Left lung (tissue), 4 donors: ENCODE measurements at regions not wholly inside any gene's neighbourhood (a gene's known extent, or its start where the extent isn't known, plus 50 kb on each side); places are given as distances from the start of the nearest gene placed in this dataset.

Experiments
- ATAC-seq: fragments of 200-7000 bp; cut with Tn5 transposase; one replicate; pipeline ENCODE4 v1.9.1; 2020; ENCODE audit warnings: moderate library complexity
- DNase-seq, 4 donors: peaks; one replicate each; pipeline ENCODE4 v3.0.0-alpha.2; 2013 to 2020
- H3K27ac ChIP-seq, 2 donors: fragments of 200-600 bp; sonication (generic) in 1 of 2; one replicate each; pipeline versions ENCODE4 v1.5.0 to v1.8.0; 2020 to 2021
- H3K27me3 ChIP-seq, 2 donors: fragments of 200-600 bp; sonication (generic) in 1 of 2; one replicate each; pipeline versions ENCODE4 v1.5.0 to v1.8.0; 2020 to 2021
- H3K36me3 ChIP-seq, 2 donors: fragments of 200-600 bp; sonication (generic) in 1 of 2; one replicate each; pipeline versions ENCODE4 v1.5.0 to v1.8.0; 2020 to 2021
- H3K4me1 ChIP-seq, 2 donors: fragments of 200-600 bp; one replicate each; pipeline ENCODE4 v1.8.0; 2021
- H3K4me3 ChIP-seq, 2 donors: fragments of 200-600 bp; sonication (generic) in 1 of 2; one replicate each; pipeline versions ENCODE4 v1.5.0 to v1.8.0; 2020 to 2021; ENCODE audit warnings: mild to moderate bottlenecking in 1 of 2
- H3K9me3 ChIP-seq, 2 donors: fragments of 200-600 bp; sonication (generic) in 1 of 2; one replicate each; pipeline versions ENCODE4 v1.5.0 to v1.8.0; 2020 to 2021
- CTCF ChIP-seq, 2 donors: fragments of 200-600 bp; sonication (generic) in 1 of 2; IDR thresholded peaks; one replicate each; pipeline versions ENCODE4 v1.5.0 to v1.8.0; 2021; ENCODE audit warnings: antibody characterized with exemption in 2 of 2
- intact Hi-C, 2 donors: fragments of 100-400 bp; cut with DNase I; formaldehyde crosslinking; loops; one replicate each; pipeline versions ENCODE4 v1.11.2 to v1.14.2; 2022
- donor health status: DM: no; HTN: yes; CAD: no.
- donor health status: DM: no; HTN: no; CAD: no.

GRCh38 chr14:83021323-83021722 is 1487.7 kb upstream of the SEL1L start:
- DNase-seq: no peak
- intact Hi-C loops: no loop called here
- ATAC-seq: no peak
- Histone ChIP-seq H3K9me3 (no peaks in the 10 kb centered on the region), H3K4me3 (no peak overlapping the region), H3K27me3 (no peaks in the 10 kb centered on the region), H3K27ac (no peak overlapping the region), H3K36me3 (no peaks in the 10 kb centered on the region), H3K4me1 (no peaks in the 10 kb centered on the region)
- no peak for TF ChIP-seq CTCF (IDR thresholded peaks at IDR 0.05)

GRCh38 chr14:83023369-83023768 is 1489.7 kb upstream of the SEL1L start:
- ATAC-seq (no peak), DNase-seq (no peak)
- Histone ChIP-seq H3K27me3 (no peaks in the 10 kb centered on the region), H3K27ac (no peak overlapping the region), H3K9me3 (no peaks in the 10 kb centered on the region), H3K4me1 (no peaks in the 10 kb centered on the region), H3K36me3 (no peaks in the 10 kb centered on the region), H3K4me3 (no peak overlapping the region)
- no peak for TF ChIP-seq CTCF (IDR thresholded peaks at IDR 0.05)
- intact Hi-C loops: no loop called here

- DNase-seq (no peak), ATAC-seq (no peak)
- no peaks in the 10 kb centered on the region for H3K27me3 ChIP-seq
- H3K4me3 ChIP-seq: no peak overlapping the region
- no peaks in the 10 kb centered on the region for H3K4me1 ChIP-seq
- H3K27ac ChIP-seq: no peak overlapping the region
- TF ChIP-seq CTCF (IDR thresholded peaks at IDR 0.05): no peak
- no peaks in the 10 kb centered on the region for H3K9me3 ChIP-seq
- intact Hi-C loops: no loop called here
- H3K36me3 ChIP-seq: no peaks in the 10 kb centered on the region
Measured at GRCh38 chr14:83041224-83041623, 1507.6 kb upstream of the SEL1L start.

- Histone ChIP-seq H3K4me1 (no peaks in the 10 kb centered on the region), H3K27ac (no peak overlapping the region), H3K27me3 (no peaks in the 10 kb centered on the region), H3K4me3 (no peak overlapping the region), H3K36me3 (no peaks in the 10 kb centered on the region), H3K9me3 (no peaks in the 10 kb centered on the region)
- ATAC-seq (no peak), DNase-seq (no peak)
- intact Hi-C loops: no loop called here
- no peak for TF ChIP-seq CTCF (IDR thresholded peaks at IDR 0.05)
Measured at GRCh38 chr14:83042858-83043257, 1509.2 kb upstream of the SEL1L start.

- DNase-seq: no peak
- intact Hi-C loops: no loop called here
- Histone ChIP-seq H3K27me3 (no peaks in the 10 kb centered on the region), H3K9me3 (no peaks in the 10 kb centered on the region), H3K4me3 (no peak overlapping the region), H3K36me3 (no peaks in the 10 kb centered on the region), H3K4me1 (no peaks in the 10 kb centered on the region), H3K27ac (no peak overlapping the region)
- no peak for ATAC-seq
- TF ChIP-seq CTCF (IDR thresholded peaks at IDR 0.05): no peak
Measured at GRCh38 chr14:83044001-83044400, 1510.3 kb upstream of the SEL1L start.
